ENCODE measurements at regions not wholly inside any gene's neighbourhood (a gene's known extent, or its start where the extent isn't known, plus 50 kb on each side); places are given as distances from the start of the nearest gene placed in this dataset.

DNA sequence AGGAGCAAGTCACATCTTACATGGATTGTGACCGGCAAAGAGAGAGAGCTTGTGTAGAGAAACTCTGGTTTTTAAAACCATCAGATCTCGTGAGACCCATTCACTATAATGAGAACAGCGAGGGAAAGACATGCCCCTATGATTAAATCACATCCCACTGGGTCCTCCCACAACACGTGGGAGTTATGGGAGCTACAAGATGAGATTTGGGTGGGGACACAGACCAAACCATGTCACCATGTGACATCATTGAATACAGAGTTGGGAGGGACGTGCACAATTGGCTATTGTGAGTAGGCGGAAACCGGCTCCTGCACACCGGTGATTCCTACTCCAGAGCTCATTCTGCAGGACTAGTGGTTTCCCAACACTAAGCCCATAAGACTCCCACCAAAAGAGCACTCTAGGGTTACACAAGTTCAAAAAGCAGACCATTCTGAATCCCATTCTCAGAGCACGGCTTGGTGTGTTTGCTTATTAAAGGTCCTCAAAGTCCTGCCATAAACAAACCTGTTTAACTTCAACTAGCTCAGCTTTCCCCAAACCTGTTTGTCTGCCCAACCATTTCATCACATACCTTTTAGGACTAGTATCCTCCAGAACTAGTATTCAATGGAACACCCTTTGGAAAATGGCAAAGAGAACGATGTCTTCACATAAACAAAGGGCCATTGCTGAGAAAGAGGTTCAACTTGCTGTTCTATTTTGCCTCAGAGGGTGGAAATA is 167.6 kb downstream of the TLE3 start:
- no peak overlapping the region for H3K4me3 ChIP-seq (ENCODE audit: low read depth, low read length)
- TF ChIP-seq, protein P1, sequence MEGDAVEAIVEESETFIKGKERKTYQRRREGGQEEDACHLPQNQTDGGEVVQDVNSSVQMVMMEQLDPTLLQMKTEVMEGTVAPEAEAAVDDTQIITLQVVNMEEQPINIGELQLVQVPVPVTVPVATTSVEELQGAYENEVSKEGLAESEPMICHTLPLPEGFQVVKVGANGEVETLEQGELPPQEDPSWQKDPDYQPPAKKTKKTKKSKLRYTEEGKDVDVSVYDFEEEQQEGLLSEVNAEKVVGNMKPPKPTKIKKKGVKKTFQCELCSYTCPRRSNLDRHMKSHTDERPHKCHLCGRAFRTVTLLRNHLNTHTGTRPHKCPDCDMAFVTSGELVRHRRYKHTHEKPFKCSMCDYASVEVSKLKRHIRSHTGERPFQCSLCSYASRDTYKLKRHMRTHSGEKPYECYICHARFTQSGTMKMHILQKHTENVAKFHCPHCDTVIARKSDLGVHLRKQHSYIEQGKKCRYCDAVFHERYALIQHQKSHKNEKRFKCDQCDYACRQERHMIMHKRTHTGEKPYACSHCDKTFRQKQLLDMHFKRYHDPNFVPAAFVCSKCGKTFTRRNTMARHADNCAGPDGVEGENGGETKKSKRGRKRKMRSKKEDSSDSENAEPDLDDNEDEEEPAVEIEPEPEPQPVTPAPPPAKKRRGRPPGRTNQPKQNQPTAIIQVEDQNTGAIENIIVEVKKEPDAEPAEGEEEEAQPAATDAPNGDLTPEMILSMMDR (IDR thresholded peaks at IDR 0.05; ENCODE audit: borderline replicate concordance, insufficient read depth, low read depth, low read length): no peak

DNA sequence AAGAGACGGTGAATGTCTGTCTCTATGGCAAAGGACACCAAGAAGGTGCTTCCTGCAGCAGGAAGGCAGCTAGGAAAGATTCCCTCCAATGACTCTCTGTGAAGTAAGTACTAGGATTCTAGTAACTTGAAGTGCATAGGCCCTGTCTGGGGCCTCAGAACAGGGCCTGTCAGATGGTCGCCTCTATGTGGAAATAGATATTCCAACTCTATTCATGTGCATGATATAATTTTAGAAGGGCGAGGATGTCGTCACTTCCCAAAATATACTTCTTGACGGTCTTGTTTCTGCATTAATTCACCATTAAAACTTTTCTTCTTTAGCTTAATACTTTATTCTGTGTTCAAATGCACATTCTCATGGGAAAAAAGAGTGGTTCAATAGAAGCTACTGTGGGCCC is 167.0 kb downstream of the TLE3 start:
- TF ChIP-seq, protein P1 (IDR thresholded peaks at IDR 0.05; ENCODE audit: borderline replicate concordance, insufficient read depth, low read depth, low read length): no peak
- H3K4me3 ChIP-seq (ENCODE audit: low read depth, low read length): no peak overlapping the region

DNA sequence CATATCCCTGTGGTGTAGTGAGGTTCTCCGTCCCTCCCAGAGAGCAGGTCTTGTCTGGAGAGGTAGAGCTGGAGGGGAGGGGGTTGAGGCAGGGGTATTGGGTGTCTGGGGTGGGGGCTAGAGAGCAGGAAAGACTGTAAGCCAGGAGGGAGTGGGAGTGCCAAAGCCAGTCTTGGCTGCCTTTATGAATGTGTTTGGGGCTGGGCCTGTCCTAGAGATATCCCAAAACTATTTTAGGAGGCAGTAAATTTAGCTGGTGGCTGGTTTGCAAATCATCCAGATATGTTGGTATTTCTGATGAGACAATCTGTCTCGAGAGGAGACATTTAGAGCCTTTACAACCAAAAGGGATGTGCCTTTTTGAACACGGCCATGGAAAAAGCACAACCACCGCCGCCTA is 166.6 kb downstream of the TLE3 start:
- TF ChIP-seq, protein P1 (IDR thresholded peaks at IDR 0.05; ENCODE audit: borderline replicate concordance, insufficient read depth, low read depth, low read length): no peak

DNA sequence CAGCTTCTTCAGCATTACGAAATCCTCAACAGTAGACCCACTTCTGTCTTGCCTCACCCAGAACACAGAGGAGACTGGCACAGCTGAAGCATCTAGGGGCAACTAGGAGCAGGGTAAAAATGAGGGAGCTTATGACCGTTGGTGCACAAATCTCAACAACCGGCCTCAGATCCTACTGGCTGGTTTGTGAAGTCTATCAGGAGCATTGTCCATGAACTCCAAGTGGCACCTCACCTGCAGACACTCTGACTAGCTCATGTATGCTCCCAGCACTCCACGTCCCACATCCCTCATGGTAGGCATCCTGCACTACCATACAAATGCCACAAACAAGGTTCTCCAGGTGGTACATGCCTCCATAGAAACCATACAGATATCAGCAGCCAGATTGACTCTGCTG is 163.1 kb downstream of the TLE3 start:
- TF ChIP-seq, protein P1 (IDR thresholded peaks at IDR 0.05; ENCODE audit: borderline replicate concordance, insufficient read depth, low read depth, low read length): no peak
- H3K4me3 ChIP-seq (ENCODE audit: low read depth, low read length): no peak overlapping the region

More for the DNA sequence above, 166.6 kb downstream of the TLE3 start:
- no peak overlapping the region for H3K4me3 ChIP-seq (ENCODE audit: low read depth, low read length)

DNA sequence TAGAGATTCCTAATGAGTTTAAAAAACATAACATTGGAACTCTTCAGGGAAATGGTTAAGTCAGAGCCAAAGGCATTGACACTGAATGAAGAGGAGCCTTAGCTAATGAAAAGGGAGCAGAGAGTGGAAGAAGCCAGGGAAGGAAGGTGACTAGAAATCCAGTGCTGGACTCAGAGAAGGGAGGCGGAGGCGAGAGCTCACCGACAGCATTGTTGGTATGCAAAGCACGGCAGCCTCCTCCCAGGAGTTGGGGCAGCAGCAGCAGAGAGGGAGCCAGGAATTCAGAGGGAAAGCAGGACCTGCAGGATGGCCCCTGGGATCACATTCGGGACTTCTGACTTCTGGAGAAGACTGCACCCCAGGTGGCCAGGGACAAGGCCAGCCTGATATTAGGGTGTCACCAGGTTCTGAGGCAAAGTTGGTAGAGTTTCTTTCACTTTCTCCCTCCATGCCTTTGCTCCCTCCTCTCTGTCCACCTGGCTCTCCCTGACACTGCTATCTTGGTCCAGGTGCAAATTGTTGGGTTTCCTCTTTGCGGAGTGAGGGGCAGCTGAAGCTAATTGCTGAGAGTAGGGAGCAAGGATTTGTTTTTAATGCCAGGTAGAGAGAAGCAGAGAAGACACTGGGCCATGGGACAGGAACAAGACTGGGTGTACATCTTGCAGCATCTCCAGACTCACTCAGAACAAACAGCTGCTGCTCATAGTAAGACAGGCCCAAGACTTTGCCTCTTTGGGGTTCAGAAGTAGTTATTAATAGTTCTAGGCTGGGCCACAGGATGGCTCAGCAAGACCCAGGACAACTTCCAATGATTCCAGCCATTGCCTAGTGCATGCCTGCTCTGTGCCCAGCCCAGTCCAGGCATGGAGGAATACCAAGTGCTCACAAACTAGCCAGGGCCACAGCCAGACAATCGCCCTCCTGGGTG is 157.9 kb downstream of the TLE3 start:
- no peak overlapping the region for H3K4me3 ChIP-seq (ENCODE audit: low read depth, low read length)
- TF ChIP-seq, protein P1 (IDR thresholded peaks at IDR 0.05; ENCODE audit: borderline replicate concordance, insufficient read depth, low read depth, low read length): no peak

DNA sequence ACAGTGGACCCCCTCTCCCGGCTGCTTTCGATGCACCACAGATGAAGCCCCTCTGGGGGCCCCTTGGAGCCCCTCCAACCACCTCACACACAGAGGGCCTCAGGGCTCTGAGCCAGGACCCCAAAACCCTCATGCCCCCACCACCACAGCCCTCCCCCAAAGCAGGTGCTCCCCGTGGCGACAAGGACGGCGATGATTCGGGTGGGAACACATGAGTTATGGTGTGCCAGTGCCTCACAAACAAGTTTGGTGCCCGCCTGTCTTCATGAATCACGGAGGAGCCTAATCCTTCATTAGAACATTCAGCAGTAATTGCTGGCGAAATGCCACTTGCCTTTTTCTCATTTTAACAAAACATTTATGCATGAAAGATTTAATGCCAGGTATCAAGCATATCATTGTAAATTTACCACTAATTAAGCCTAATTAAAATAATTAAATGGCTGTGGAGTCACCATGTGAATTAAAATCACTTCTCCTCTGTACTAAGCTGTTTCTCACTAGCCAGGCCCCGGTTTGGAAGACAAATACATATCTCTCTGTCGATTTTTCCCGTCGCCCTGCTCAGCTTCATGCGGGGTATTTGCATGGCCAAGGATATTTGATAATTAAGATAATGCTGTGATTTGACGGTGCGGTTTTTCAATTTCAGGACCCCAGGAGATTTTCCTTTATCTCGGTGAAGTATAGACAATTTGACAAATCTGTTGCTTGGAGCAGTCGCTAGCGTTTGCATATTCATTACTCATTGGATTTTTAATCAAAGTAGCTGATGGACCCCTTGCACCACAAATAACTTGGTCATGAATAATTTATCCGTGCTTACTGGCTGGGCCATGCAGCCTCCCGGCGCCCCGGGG is 157.0 kb downstream of the TLE3 start:
- H3K4me3 ChIP-seq (ENCODE audit: low read depth, low read length): no peak overlapping the region
- TF ChIP-seq, protein P1 (IDR thresholded peaks at IDR 0.05; ENCODE audit: borderline replicate concordance, insufficient read depth, low read depth, low read length): no peak
